NCI-H2081 (cell line): ENCODE measurements at regions not wholly inside any gene's neighbourhood (a gene's known extent, or its start where the extent isn't known, plus 50 kb on each side); places are given as distances from the start of the nearest gene placed in this dataset.

Source experiments
- DNase-seq, 2 experiments: peaks; one replicate each; lab custom pipeline; 2025; lab: John Stamatoyannopoulos, UW

DNA sequence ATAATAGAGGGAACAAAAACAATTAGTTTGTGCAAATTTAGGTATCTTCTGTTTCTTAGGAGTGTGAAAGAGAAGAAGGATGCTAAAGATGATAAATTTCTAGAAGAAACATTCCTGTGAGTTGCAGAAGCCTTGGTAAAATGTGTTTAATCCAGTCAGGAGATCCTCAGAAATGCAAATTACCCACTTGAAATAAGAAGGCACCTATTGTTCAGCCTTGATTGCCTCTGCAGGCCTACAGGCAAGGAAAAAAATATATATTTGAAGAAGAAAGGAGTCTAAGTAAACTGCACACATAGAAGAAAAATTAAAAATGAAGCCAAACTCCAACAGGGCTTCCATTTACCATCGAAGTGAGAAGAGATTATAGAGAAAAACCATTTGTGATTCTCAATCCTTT, 51.0 kb upstream of the LHX8 start:
- DNase-seq = no peak

DNA sequence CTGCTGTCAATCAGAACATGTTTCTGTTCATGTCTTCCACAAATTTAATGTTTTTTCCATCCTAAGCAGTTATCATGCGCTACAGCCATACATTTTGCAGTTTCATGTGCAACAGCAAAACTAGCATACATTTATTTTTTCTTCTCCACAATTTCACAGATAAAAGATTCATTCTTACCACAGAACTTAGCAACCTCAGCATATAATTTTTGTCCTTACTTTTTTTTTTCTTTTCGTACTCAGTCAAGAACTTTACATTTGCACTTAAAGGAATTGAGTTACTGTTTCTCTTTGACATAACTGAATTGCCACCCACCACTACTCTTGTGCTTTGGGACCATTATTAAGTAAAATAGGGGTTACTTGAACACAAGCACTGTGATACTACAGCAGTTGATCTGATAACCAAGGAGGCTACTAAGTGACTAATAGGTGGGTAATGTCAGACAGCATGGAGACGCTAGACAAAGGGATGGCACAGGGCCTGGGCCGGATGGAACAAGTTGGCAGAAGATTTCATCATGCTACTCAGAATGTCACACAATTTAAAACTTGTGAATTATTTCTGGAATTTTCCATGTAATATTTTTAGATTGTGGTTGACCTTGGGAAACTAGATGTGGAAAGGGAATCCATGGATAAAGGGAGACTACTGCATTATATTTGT, 50.2 kb upstream of the LHX8 start:
- DNase-seq = no peak
